ENCODE measurements at regions not wholly inside any gene's neighbourhood (a gene's known extent, or its start where the extent isn't known, plus 50 kb on each side); places are given as distances from the start of the nearest gene placed in this dataset.

DNA sequence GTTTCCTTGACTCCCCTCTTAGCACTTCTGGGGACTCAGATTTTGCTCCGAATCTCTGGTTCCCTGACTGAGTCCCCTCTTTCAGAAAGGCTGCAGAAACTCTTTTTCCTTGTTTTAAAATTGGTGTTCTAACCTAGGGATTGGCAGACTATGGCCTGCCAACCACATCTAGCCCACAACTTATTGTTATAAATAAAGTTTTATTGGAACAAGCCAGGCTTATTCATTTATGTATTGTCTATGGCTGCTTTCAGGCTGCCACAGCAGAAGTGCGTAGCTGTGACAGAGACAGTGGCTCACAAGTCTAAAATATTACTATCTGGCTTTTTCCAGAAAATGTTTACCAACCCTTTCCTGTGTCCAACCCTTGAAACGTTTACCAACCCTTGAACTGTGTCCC lies 81.7 kb downstream of the IER5 start:
- WGBS (ENCODE audit: low lambda C conversion rate) = 27% methylated on average over 3 of the region's 3 CpGs
- H3K4me3 ChIP-seq (replicated peaks in 1 of 3; ENCODE audit: insufficient read depth in 1 of 3, low read depth in 2 of 3, low read length in 3 of 3) = no peak overlapping the region
- in situ Hi-C loops (cut with HindIII; ENCODE audit: extremely low pct_ligation_motif_present, low pct_unique_long_range_greater_than_20kb) = no loop called here
- no peaks in the 10 kb centered on the region for H3K36me3 ChIP-seq (replicated peaks in 1 of 2; ENCODE audit: control insufficient read depth in 1 of 2, insufficient read depth in 2 of 2, low read length in 2 of 2)
- DNase-seq (ENCODE audit: low spot score) (no peak), ATAC-seq (no peak), FAIRE-seq (no peak)
- no peak overlapping the region for H3K27ac ChIP-seq (ENCODE audit: extremely low read length, insufficient read depth, low read length)
- no peaks in the 10 kb centered on the region for H3K79me2 ChIP-seq (ENCODE audit: insufficient read depth, low read length)
- H3K4me2 ChIP-seq (ENCODE audit: low read depth, low read length) = 0 out of 2 replicates have a peak overlapping the region, but pooled peaks have one; percentile 1
- H3K9ac ChIP-seq (ENCODE audit: insufficient read depth, low read depth, low read length) = no peak overlapping the region
- CTCF ChIA-PET (ENCODE audit: low intra/inter-chr PET ratio, low total read pairs) = no interaction called here
- no peak overlapping the region for H2AFZ ChIP-seq (ENCODE audit: low read length)
- 0 out of 5 replicates have a peak, but pooled peaks cover 0 to 6% of the 10 kb centered on the region in 2 experiments for H3K27me3 ChIP-seq (ENCODE audit: control insufficient read depth in 1 of 2, insufficient read depth in 2 of 2, low read length in 2 of 2)
- intact Hi-C loops (cut with micrococcal nuclease; ENCODE audit: unreplicated experiment) = no loop called here
- POLR2A ChIA-PET = no interaction called here
- no TSS peak for BruUV-seq (replicated peaks)
- TF ChIP-seq, protein P1, sequence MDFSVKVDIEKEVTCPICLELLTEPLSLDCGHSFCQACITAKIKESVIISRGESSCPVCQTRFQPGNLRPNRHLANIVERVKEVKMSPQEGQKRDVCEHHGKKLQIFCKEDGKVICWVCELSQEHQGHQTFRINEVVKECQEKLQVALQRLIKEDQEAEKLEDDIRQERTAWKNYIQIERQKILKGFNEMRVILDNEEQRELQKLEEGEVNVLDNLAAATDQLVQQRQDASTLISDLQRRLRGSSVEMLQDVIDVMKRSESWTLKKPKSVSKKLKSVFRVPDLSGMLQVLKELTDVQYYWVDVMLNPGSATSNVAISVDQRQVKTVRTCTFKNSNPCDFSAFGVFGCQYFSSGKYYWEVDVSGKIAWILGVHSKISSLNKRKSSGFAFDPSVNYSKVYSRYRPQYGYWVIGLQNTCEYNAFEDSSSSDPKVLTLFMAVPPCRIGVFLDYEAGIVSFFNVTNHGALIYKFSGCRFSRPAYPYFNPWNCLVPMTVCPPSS (IDR thresholded peaks at IDR 0.05) = no peak
- TF ChIP-seq, protein P2, sequence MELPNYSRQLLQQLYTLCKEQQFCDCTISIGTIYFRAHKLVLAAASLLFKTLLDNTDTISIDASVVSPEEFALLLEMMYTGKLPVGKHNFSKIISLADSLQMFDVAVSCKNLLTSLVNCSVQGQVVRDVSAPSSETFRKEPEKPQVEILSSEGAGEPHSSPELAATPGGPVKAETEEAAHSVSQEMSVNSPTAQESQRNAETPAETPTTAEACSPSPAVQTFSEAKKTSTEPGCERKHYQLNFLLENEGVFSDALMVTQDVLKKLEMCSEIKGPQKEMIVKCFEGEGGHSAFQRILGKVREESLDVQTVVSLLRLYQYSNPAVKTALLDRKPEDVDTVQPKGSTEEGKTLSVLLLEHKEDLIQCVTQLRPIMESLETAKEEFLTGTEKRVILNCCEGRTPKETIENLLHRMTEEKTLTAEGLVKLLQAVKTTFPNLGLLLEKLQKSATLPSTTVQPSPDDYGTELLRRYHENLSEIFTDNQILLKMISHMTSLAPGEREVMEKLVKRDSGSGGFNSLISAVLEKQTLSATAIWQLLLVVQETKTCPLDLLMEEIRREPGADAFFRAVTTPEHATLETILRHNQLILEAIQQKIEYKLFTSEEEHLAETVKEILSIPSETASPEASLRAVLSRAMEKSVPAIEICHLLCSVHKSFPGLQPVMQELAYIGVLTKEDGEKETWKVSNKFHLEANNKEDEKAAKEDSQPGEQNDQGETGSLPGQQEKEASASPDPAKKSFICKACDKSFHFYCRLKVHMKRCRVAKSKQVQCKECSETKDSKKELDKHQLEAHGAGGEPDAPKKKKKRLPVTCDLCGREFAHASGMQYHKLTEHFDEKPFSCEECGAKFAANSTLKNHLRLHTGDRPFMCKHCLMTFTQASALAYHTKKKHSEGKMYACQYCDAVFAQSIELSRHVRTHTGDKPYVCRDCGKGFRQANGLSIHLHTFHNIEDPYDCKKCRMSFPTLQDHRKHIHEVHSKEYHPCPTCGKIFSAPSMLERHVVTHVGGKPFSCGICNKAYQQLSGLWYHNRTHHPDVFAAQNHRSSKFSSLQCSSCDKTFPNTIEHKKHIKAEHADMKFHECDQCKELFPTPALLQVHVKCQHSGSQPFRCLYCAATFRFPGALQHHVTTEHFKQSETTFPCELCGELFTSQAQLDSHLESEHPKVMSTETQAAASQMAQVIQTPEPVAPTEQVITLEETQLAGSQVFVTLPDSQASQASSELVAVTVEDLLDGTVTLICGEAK (IDR thresholded peaks at IDR 0.05) = peak; percentile 47; the same call in 1 of the 2 replicates
- TF ChIP-seq, protein P2 (CRISPR knock-in tag; IDR thresholded peaks at IDR 0.05) = peak; percentile 98
- peaks cover 19% of the 10 kb centered on the region for H3K4me1 ChIP-seq (ENCODE audit: insufficient read depth, low read length)
- H3K9me3 ChIP-seq (ENCODE audit: low read length) = peaks cover 22% of the 10 kb centered on the region
- no peaks in the 10 kb centered on the region for H4K20me1 ChIP-seq (ENCODE audit: insufficient read depth, low read length)
